CD4-positive, alpha-beta T cell treated with Interleukin-6 at 100 ng/mL for 8 hours (primary cell): ENCODE measurements at regions not wholly inside any gene's neighbourhood (a gene's known extent, or its start where the extent isn't known, plus 50 kb on each side); places are given as distances from the start of the nearest gene placed in this dataset.

Experiments
- DNase-seq: peaks from one replicate; pipeline ENCODE4 v3.0.0-alpha.2; 2020; ENCODE audit warnings: mixed read lengths, low spot score

DNA sequence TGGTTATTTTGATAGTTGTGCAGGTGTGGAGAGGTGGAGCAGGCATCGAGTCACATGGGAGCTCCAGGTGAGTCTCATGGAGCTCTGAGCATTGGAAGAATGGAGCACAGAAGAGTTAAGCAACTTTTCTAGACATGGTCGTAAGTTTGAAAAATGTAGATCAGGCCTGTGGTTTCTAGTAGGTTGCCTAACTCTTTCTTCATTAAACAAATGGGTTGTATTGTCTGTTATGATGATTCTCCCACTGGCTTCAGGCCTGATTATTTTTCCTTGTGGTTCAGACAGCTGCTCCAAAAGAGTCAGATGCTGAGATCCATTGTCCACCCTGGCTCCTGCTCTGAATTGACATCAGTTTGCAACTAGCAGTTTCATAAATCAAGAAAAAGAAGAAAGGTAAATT lies 80.3 kb upstream of the RPS23 start:
- DNase-seq = no peak

DNA sequence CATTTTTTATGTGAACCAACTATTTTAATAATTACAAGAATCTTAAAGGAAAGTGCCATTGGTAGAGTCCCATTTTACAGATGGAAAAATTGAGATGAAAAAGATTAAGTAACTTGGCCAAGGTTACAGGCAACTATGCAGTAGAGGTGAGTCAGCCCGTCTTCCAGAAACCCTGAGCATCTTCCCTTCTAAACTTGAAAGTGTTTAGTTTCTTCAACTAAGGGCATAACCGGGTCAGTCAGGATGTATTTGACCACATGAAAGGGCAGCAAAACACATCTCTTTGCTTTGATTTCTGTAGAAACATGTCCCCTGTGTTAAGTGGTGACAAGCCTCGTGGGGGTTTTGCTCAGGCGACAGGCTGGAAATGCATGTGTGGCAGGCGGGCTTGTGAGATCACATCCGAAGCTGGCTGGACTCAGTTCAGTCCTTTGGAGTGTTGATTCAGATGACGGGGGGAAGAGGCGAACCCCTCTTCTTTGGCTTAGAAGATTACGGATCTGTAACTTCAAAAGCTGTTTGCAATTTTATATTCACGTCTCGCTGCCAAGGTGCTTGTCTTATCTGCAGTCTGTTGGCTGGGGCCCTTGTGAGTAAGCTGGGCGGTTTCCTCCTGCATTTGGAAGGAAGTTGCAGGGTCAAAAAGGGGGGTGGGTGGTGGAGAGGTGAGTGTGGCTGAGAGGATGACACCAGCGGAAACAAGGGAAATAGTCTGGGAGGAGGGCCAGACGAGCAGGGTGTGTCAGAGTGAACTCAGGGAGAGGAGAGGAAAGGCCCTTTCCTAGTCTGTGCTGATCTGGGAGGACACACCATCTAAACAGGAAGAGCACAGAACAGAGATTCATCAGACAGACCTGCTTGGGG lies 78.9 kb upstream of the RPS23 start:
- peak; percentile 80 for DNase-seq

DNA sequence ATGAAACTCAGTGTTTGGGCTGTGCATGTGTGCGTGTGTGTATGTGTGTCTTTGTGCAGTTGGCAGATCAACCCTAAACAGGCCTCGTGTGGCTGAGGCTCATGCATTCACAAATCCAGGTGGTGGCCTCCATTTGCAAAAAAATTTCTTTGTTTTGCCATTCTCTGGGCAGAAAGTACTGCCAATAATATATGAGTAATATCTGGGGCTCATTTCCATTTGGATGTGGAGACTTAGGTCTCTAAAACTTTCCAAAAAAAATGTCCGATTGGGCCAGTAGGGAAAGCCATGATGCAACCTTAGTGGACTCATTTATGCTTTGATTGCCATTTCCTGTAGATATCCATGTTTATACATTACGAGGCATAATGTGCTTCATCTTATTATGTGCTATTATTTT lies 77.9 kb upstream of the RPS23 start:
- DNase-seq = no peak

DNA sequence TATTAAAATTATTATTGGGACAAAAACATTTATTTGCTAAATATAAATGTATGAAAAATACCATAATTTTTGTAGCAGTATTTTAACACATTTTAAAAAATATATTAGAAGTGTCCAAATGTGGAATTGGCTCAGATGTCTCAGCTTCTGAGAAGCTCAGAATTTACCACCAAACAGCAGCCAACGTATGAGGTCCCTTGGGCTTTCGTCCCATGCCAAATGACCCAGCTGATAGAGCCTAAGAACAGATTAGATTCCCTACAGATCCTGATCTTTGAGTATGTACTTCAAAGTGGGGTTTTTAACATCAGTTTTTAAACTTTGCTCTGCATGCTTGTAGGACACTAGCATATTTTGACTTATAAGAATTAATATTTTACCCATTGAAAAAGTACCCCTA lies 77.3 kb upstream of the RPS23 start:
- DNase-seq = no peak

DNA sequence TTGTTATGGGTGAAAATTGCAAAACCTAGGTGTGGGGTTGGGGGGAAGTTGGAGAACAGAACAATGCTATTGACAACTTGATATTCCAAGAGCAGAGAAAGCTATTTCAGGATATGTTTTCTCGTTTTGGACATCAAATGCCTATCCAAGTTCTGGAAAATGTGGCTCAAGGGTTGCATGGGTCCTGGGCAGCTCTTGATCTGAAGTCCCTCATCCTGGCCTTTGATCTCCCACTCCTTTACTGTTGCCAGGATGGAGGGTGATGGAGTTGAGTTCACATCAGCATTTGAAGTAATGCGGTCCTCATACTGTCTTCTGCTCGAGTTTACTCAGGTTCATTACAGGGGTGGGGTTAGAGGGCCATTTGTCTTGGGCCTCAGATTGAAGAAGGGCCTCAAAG lies 76.9 kb upstream of the RPS23 start:
- no peak for DNase-seq

DNA sequence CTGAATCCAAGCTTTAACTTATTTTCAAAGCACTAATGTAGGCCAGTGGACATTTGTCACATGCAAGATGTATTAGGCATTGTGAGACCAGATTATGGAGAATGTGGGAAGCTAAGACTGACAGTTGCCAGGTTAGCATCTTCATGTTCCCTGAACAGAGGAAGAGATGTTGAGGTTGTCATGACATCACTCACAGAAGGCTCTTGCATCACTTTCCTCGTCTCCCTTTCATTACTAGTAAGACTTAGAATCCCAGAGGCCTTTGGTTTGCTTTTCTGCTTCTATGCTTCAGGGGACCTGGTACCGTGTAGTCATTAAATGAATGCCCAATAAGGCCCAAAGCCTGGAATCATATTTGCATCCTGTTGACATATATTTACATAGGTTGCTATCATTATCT lies 76.4 kb upstream of the RPS23 start:
- no peak for DNase-seq

DNA sequence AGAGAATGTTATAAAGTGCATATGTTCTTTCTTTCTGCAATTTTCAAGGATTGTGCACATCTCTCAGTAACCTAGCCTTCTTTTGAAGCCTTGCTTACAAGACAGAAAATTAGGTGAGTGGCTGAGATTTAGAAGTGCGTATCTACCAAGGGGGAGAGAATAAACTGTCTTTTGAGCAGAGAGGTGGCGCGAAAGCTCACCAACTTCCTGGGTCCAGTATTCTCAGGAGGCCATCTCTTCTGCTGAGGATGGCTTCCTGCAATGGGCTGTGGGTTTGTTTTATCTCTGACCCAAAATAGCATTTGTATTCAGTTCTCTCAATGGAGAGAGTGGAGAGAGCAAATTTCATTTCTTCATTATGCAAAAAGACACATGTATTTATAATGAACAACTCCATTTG lies 75.4 kb upstream of the RPS23 start:
- no peak for DNase-seq

DNA sequence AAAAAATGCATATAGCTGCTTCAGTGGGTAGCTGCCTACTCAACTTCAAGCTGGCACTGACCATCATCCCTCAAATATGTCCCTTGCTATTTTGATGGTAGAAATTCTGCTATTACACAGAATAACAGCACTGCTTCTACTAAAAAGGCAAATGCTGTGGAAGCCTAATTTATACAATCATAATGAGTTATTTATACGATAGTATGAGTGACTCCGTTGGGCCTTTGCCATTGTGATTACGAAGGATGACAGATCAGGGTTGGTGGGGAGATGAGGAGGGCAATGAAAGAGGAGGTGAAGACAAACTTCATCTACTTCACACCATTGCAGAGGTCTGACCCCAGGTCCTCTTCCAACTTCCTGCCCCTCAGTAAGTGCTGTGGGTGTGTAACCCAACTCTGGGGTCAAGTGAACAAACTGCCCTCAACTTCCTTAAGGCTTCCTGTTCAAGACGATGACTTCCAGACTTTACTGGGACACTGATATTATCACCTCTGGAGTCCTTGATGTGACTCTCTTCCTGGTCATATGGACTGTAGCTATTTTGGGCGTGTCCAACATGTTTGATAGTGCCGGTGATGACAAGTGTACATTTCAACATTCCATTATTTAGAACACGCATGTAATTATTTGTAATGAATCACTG lies 74.1 kb upstream of the RPS23 start:
- no peak for DNase-seq

DNA sequence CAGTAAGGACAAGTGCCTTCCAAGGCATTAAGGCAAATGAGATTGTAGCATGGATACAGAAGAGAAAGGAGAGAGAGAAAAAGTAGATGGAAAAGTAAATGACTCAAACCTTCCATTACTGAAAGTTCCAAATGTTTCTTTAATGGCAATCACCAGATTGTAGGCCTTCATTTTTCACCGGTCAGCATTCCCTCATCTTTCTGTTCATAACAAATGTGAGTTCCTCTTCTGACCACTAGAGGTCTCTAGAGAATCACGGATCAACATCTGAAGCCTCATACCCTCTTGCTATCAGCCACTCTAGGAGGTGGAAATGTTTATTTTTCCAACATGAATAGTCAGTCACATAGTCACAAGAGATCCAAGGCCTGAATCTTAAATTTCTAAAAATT lies 73.6 kb upstream of the RPS23 start:
- DNase-seq = peak; percentile 48

DNA sequence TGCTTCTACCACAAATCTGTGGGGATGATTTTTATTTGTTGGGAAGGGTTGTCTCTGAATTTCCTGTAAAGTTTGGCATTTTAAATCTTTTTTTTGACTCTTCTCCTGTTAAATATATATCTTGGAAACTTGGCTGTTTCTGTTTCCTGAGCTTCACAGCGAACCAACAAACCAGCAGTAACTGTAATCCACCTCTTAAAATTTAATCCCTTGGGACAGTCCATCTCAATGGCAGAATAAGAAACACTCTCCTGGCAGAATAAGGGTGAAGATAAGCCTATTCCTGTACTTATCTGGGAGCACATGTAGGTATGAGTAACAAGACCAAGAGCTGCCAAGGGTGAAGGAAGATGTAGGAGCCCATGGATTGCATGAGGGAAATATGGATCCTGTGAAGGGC lies 73.1 kb upstream of the RPS23 start:
- no peak for DNase-seq

DNA sequence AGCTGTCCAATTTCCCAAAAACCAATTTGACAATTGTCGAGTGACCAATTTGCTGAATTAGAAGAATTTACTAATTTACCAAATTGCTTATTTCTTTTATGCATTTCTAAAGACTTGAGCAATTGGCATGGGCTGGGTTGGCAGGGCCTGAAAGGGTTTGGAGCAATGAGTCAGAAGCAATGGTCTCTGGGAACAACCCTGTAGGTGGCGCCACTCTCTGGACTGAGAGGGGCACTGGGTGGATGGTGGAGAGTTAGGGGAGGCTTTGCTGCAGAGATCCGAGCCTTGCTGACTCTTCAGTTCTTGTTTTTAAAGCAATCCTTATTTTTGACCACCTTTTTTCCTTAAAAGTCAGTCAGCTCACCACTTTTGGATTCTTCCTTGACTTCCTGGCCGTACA lies 71.5 kb upstream of the RPS23 start:
- no peak for DNase-seq

DNA sequence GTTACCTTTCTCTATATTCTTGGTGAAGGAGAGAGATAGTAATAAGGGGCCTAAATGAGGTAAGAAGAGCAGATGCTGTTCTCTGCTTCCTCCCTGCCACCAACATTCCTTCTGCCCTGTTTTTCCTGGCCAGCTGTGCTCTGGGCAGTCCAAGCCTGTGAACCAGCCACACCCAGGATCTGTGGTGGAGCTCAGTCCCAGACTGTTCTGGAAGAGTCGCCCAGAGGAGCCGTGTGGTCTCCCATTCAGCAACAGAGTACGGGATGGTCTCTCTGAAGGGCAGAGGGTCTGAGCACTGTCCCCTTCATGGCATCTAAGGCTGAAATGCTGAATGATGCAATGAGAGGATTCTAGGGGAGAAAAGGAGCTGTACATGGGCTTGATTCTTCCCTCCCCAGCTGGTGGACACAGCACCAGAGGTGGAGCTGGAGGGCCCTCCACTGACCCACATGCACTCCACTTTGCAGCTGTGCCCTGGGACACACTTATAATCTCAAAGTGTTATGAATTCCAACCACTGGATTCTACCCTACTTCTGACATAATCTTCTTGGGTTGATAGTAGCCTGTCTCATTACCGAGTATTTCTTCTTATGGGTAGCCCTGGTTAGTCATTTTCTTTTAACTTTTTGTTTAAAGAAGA lies 70.8 kb upstream of the RPS23 start:
- DNase-seq = no peak

DNA sequence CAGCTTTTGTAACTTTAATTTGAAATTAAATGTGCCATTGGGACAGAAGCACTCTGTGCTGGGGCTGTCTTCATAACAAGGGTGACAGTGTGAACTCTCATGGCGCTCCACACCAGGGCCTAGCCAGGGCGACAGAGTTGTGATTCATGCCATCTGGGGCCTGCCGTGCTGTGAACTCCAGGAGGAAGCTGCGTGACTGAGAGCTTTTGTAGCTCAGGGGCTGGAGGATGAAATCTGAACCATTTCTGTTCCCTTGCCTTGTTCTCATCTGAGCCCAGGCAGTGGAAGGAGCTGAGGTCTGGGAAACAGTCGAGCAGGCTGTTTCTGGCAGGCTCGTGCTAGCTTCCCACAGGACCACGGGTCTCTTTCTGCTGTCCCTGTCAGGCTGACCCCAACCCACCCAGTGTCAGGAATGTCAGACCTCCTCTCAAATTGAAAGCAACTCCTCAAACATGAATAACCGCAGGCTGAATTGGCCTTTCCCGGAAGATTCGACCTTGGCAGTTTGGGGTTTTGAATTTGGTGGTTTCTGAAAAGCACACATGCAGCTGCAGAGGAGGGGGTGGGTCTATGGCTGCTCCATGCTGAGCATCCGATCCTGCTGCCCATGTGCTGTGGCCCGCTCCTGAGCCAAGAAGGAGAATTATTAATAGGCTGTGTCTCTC lies 69.2 kb upstream of the RPS23 start:
- no peak for DNase-seq

DNA sequence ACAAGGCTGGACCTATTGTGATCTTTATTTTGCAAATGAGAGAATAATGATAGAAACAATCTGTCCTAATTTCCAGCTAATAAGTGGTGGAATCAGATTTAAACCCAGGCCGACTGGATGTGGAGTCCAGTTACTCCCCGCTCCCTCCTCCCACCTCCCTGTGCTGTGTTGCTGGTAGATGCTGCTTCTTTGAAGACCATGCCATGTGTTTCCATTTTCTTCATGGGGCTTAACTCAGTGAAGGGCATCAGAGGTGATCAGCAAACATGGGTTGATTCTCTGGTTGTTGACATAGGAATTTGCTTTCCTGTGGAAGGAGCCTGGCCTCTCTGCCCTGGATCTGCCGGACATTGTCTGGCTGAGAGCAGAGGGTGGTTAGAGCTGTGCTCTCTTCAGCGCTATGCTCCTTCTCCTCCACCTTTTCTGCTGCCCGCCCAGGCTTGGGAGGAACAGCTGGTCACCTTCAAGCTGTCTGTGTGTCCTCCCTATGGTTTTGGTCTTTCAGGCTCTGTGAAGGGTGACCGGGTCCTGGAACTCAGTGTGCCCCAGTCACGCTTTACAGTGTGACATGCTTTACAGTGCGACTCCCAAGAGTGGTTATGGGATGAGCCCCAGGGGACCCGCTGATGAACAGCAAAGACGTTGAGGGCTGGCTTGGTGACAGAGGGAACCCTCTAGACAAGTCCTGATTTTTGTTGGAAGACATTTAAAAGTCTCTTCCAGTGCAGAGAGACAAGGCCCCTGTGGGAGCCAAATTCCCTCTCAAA lies 68.4 kb upstream of the RPS23 start:
- no peak for DNase-seq

DNA sequence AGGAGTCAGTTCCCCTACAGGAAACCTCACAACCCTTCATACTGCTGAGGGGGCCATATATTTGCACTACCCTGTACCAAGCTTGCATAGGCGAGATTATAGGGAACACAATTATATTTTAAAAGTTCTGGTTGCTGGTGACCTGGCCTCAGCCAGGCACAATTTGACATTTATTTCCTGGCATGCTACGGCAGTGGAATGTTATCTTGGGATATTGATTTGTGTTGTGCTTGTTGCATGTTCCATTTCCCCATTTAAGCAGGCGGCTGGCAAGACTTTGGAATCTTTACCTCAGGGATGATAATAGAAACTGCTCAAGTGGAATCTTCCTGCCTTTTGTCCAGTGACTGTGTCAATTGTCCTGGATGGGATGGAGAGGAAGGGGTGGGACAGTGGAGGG lies 67.0 kb upstream of the RPS23 start:
- no peak for DNase-seq

DNA sequence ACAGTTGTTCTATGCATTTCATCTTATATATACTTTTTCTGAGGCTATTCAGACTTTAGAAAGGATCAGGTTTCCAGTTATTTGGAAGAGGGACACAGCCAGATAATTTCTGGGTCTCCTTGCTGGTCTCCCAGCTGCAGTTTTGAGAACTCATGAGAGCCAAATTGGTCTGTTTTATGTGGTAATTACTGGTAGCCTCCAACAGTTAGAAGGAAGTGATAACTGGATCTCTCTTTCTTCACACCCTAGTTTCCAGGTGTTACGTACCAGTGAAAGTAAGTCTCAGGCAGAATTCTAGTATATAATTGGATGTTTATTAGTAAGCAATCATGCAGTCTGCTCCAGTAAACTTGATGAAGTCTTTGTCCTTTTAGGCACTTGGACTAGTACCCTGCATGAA lies 63.2 kb upstream of the RPS23 start:
- DNase-seq = no peak

DNA sequence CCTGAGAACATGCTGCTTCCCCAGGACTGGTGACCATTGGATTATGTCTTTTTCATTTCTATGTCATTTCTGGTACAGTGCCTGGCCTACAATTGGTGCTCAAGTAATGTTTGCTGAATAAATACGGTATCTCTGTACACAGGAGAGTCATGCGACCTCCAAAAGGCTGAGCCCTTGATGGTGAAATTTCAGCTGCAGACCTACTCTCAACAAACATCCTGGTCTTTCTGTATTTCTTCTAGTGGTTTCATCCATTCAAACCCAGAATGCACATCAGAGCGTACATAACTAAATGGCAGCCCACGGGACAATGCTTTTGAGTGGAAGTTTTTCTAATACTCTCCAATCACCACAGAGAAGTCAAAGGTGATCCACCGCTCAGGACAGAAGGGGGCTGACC lies 62.6 kb upstream of the RPS23 start:
- DNase-seq = no peak

DNA sequence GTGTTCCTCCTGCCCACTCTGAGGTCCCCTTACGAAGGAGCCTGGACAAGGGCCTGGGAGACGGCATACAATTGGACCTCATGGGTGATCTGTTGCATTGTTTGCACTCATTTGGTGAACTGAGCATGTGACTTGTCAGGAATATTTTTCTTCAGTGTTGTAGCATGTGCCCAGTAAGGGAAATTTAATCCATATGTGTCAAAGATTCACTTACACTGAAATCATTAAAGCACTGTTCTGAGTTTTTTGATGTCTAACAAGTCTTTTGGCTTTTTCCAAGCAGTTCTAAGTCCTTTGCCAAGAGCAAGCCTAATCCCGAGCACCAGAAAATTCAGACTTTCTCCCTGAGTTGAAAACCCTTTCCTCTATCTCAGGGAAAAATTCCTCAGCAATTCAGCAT lies 61.6 kb upstream of the RPS23 start:
- no peak for DNase-seq

DNA sequence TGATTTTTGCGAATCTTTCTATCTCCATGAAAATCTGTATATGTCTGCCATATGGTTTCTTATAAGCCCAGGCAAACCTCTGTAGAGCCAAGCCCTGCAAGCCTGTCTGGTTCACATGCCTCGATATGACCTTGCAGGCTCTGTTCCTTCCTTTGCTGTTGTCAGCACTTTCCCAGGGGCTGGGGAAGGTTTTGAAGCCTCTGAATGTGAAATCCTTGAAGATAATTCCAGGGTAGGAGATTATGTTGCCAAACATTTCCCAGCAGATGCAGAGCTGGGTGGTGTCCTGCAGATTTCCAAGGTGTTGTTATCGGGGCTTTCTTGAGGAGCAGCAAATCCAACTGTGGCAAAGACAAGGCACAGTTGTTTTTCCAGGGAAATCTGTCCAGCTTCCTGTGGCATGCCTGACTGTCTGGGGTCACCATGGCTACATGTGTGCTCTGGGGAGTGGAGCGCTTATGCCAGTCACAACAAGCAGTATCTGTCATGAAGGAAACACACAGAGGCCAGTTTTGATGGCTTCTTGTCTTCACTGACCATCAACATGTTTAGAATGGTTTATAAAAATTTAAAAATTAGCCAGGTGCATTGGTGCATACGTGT lies 60.7 kb upstream of the RPS23 start:
- DNase-seq = no peak

DNA sequence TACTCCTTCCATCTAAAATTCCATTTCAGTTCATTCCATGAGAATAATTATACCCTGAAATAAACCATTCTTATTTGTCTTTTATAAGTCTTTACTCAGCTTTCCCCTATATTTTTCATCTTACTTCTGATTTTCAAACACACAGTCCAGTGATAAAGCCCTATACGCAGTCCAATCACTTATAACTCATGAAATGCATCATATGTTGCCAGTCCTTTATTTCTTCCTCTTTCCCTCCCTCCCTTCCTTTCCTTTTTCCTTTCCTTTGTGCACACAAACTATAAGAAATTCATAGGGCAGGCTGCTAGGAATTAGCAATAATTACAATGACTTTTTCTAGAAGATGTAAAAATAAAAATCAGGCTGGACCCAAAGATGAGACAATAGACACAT lies 58.8 kb upstream of the RPS23 start:
- no peak for DNase-seq

DNA sequence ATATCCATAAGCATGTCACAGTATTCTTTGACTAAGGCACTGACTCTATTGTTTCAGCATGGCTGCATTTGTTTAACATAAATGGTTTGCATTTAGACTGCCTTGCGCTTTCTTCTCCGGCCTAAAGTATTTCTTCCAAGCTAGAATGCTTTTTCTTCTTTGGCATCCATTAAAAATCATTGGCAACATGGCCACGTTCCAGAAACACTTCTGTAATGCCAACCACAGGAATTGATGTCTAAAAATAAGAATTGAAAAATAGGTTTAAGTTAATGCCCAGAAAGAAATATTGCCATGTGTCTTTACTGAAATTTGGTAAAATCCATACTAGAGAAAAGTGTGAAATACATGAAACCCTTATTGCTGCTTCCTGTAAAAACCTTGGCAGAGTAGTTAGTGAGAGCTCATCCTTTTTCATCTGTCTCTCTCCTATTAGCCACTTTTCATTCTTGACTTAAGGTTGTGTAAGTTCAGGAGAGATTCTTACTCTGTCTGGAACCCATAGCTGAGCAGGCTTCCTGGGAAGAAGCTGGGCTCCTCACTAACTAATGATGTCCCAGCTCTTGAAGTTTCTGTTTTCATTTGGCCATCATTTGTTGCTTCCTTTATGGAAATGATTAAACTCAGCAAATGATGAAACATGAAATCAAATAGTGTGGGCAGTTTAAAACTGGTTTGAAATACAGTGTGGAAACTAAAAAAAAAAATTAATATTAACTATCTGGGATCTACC lies 58.2 kb upstream of the RPS23 start:
- no peak for DNase-seq
